Cardiac fibroblast (primary cell): ENCODE measurements at regions not wholly inside any gene's neighbourhood (a gene's known extent, or its start where the extent isn't known, plus 50 kb on each side); places are given as distances from the start of the nearest gene placed in this dataset.

Experiments
- DNase-seq, 2 donors: peaks; one replicate each; pipeline versions ENCODE4 v3.0.0 to v3.0.0-alpha.2; 2010; ENCODE audit warnings: low read depth in 2 of 2
- H3K4me3 ChIP-seq, 2 donors: replicated peaks in 1 of 2; 1 replicate in 1 of 2; 2 replicates in 1 of 2; pipeline ENCODE4 v1.5.1; 2011; ENCODE audit warnings: low read depth in 2 of 2, low read length in 2 of 2, mild to moderate bottlenecking in 2 of 2, moderate library complexity in 1 of 2
- TF ChIP-seq, protein P1 (sequence below): IDR thresholded peaks from one replicate; pipeline ENCODE4 v1.5.1; 2011; ENCODE audit warnings: low read depth, mild to moderate bottlenecking, low read length, inconsistent platforms

DNA sequence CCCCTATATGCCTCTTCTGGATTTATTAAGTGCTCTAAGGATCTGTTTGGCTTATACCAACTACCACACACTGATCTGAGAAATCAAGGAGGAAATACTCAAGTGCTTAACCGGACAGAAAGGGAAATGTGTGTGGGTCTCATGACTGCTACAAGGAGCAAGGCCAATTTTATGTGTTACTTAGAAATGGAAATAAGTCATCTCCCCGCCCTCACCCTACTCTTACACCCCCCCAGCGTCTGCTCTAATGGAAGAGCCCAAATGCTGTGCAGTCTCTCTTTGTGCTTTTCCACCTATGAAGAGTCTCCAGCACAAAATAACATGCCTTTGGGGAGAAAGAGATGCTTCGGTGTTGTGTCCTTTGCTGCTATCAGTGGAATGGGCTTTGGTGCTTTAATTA is 428.8 kb upstream of the ARID1B start:
- TF ChIP-seq, protein P1, sequence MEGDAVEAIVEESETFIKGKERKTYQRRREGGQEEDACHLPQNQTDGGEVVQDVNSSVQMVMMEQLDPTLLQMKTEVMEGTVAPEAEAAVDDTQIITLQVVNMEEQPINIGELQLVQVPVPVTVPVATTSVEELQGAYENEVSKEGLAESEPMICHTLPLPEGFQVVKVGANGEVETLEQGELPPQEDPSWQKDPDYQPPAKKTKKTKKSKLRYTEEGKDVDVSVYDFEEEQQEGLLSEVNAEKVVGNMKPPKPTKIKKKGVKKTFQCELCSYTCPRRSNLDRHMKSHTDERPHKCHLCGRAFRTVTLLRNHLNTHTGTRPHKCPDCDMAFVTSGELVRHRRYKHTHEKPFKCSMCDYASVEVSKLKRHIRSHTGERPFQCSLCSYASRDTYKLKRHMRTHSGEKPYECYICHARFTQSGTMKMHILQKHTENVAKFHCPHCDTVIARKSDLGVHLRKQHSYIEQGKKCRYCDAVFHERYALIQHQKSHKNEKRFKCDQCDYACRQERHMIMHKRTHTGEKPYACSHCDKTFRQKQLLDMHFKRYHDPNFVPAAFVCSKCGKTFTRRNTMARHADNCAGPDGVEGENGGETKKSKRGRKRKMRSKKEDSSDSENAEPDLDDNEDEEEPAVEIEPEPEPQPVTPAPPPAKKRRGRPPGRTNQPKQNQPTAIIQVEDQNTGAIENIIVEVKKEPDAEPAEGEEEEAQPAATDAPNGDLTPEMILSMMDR: no peak
- H3K4me3 ChIP-seq: no peak overlapping the region
- no peak for DNase-seq

DNA sequence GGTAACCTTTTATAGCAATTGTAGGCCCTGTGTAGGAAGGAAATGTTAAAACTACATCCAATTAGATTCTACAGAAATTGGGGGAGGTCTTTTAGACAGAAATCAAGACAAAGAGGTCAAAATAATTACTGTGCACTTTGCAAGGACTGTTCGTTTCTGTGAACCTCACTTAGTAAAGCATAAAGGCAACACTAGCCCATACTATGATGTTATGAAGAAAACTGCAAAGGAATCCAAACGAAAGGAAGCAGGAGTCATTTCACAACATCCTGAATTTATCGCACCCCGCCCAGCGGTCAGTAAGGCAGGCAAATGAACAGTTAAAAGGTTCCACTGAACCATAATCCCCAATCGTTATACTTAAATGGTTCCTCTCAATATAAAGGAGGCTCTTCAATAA is 429.5 kb upstream of the ARID1B start:
- TF ChIP-seq, protein P1: no peak
- H3K4me3 ChIP-seq: no peak overlapping the region
- DNase-seq: no peak

DNA sequence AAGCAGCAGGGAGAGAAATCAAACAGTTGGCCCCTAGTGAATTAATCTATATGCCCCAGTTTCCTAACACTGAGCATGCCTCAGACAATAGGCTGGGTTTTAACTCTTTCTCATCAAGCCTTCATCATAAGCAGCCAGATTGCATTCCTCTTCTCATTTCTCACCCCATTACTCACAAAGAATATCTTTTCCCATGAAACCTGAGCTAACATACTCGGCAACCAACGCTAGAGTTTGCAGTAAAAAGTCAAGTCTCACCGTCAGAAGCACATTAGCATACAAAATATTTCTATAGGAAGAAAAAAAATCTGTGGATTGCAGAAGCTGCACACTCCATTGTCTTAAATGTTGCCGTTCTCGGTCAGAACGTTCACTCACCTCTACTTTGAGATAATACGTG is 429.9 kb upstream of the ARID1B start:
- no peak overlapping the region for H3K4me3 ChIP-seq
- TF ChIP-seq, protein P1: no peak
- no peak for DNase-seq

DNA sequence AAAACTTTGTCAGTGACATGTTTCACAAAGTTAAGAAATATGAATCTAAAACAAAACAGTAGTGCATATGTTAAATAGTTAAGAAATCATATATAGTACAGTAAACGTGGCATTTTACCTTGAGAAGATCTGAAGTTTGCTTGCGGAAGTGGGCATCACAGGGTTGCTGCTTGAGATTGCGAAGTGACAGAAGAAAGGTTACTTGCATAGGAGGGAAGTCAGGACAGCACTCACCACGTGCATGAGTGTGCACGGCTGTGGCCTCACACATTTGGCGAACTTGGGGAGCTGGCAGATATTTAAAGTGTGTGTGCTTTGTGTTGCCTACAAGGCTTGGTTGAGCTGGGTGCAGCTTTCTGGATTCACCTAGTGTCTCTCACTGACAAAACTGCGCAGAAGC is 431.5 kb upstream of the ARID1B start:
- no peak for DNase-seq
- TF ChIP-seq, protein P1: no peak

DNA sequence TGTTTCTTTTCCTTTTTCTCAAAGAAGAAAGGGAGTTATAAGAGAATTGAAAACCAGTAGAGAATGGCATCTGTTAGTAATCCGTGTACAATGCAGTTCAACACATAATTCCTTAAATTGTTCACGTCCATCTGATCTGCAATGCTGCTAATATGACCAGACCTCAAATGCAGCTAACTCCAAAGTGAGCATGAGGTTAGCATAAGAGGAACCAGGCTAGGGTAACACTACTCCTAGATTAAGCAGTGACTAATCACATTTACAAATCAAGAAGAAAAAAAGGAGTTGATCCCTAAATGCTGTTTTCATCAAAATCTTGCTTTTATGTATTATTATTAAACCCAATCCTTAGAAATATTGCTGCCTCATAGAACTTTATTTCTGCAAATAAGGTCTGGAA is 432.7 kb upstream of the ARID1B start:
- DNase-seq: no peak
- H3K4me3 ChIP-seq: no peak overlapping the region
- TF ChIP-seq, protein P1: no peak

More for the DNA sequence above, 431.5 kb upstream of the ARID1B start:
- no peak overlapping the region for H3K4me3 ChIP-seq

DNA sequence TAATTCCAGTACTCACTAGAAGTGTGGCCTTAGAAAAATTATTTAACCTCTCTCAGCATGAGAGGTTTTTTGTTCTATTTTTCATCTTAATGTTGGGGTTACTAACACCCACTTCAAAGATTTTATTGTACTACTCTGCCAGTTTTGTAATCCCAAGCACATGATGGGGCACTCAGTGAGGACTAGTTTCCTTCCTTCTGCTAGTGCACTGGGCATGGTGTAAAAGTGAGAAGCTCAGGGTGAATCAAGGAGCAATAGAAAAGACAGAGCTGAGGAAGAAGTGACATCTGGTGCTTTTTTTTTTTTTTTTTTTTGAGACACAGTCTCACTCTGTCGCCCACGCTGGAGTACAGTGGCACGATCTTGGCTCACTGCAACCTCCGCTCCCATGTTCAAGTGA is 439.4 kb upstream of the ARID1B start:
- DNase-seq: no peak
- TF ChIP-seq, protein P1: no peak
- H3K4me3 ChIP-seq: no peak overlapping the region

DNA sequence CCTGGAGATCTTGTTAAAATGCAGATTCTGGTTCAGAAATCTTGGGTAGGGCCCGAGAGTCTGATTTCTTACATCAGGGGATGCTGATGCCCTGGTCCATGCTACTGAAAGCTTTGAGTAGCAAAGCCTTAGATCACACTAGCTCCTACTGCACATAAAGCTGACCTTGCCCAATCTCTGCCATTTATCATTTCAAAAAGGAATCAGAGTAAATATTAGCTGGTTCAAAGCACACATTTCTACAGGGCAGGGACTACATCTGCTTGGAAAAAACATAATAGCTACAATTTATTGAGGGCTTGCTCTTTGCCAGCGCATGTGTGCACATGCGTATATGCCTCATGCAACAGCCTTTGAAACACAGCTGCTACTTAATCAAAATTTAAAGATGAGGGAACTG is 440.4 kb upstream of the ARID1B start:
- TF ChIP-seq, protein P1: no peak
- H3K4me3 ChIP-seq: no peak overlapping the region
- no peak for DNase-seq
